ENCODE measurements at regions not wholly inside any gene's neighbourhood (a gene's known extent, or its start where the extent isn't known, plus 50 kb on each side); places are given as distances from the start of the nearest gene placed in this dataset.

GRCh38 chr13:80486402-80486801 lies 145.5 kb upstream of the SPRY2 start:
- ChIA-PET POLR2A (no interaction called here), CTCF (no interaction called here)
- no peak for DNase-seq (ENCODE audit: extremely low spot score)
- TF ChIP-seq ARNT (IDR thresholded peaks at IDR 0.05) = no peak

GRCh38 chr13:80483157-80483556 lies 142.2 kb upstream of the SPRY2 start:
- no peak for TF ChIP-seq FOXK2 (IDR thresholded peaks at IDR 0.05)
- ChIA-PET CTCF (no interaction called here), POLR2A (no interaction called here)
- no peak for DNase-seq (ENCODE audit: extremely low spot score)

- POLR2A ChIA-PET = no interaction called here
- no peak for DNase-seq (ENCODE audit: extremely low spot score)
- TF ChIP-seq SP1 (IDR thresholded peaks at IDR 0.05) (no peak), FOXA1 (IDR thresholded peaks at IDR 0.05) (no peak), SUZ12 (IDR thresholded peaks at IDR 0.05) (no peak), ELF4 (IDR thresholded peaks at IDR 0.05) (no peak)
- CTCF ChIA-PET = no interaction called here
These were observed 140.7 kb upstream of the SPRY2 start for GRCh38 chr13:80481588-80481987.

- DNase-seq (ENCODE audit: extremely low spot score) = no peak
- CTCF ChIA-PET = no interaction called here
- POLR2A ChIA-PET = no interaction called here
- TF ChIP-seq ELF4 (IDR thresholded peaks at IDR 0.05) (no peak), BHLHE40 (IDR thresholded peaks at IDR 0.05; ENCODE audit: borderline replicate concordance) (no peak), FOXM1 (IDR thresholded peaks at IDR 0.05; ENCODE audit: borderline replicate concordance) (no peak), NFRKB (IDR thresholded peaks at IDR 0.05) (no peak), FOXK2 (IDR thresholded peaks at IDR 0.05) (no peak), LEF1 (IDR thresholded peaks at IDR 0.05; ENCODE audit: borderline replicate concordance) (no peak), L3MBTL2 (conservative IDR thresholded peaks at IDR 0.05) (no peak), FOXA1 (IDR thresholded peaks at IDR 0.05) (no peak), TARDBP (IDR thresholded peaks at IDR 0.05) (no peak), SP1 (IDR thresholded peaks at IDR 0.05) (no peak), CTBP1 (IDR thresholded peaks at IDR 0.05; ENCODE audit: borderline replicate concordance) (no peak), ZNF384 (IDR thresholded peaks at IDR 0.05) (no peak), SUZ12 (IDR thresholded peaks at IDR 0.05) (no peak), PKNOX1 (IDR thresholded peaks at IDR 0.05) (no peak), HDGF (IDR thresholded peaks at IDR 0.05; ENCODE audit: borderline replicate concordance) (no peak)
These were observed 136.9 kb upstream of the SPRY2 start for GRCh38 chr13:80477661-80478443.

GRCh38 chr13:80476953-80477352 lies 136.0 kb upstream of the SPRY2 start:
- POLR2A ChIA-PET = no interaction called here
- no peak for DNase-seq (ENCODE audit: extremely low spot score)
- no peak for TF ChIP-seq SUZ12 (IDR thresholded peaks at IDR 0.05)
- TF ChIP-seq L3MBTL2 (conservative IDR thresholded peaks at IDR 0.05) = no peak
- no peak for TF ChIP-seq SP1 (IDR thresholded peaks at IDR 0.05)
- TF ChIP-seq TARDBP (IDR thresholded peaks at IDR 0.05) = no peak
- TF ChIP-seq FOXA1 (IDR thresholded peaks at IDR 0.05) = no peak
- TF ChIP-seq ARNT (IDR thresholded peaks at IDR 0.05) = no peak
- TF ChIP-seq LEF1 (IDR thresholded peaks at IDR 0.05; ENCODE audit: borderline replicate concordance) = no peak
- TF ChIP-seq NFRKB (IDR thresholded peaks at IDR 0.05) = no peak
- TF ChIP-seq PKNOX1 (IDR thresholded peaks at IDR 0.05) = no peak
- TF ChIP-seq FOXK2 (IDR thresholded peaks at IDR 0.05) = no peak
- TF ChIP-seq FOXM1 (IDR thresholded peaks at IDR 0.05; ENCODE audit: borderline replicate concordance) = no peak
- TF ChIP-seq ELF4 (IDR thresholded peaks at IDR 0.05) = no peak
- no peak for TF ChIP-seq BHLHE40 (IDR thresholded peaks at IDR 0.05; ENCODE audit: borderline replicate concordance)
- no peak for TF ChIP-seq ZNF384 (IDR thresholded peaks at IDR 0.05)
- TF ChIP-seq CTBP1 (IDR thresholded peaks at IDR 0.05; ENCODE audit: borderline replicate concordance) = no peak
- no peak for TF ChIP-seq HDGF (IDR thresholded peaks at IDR 0.05; ENCODE audit: borderline replicate concordance)
- CTCF ChIA-PET = interaction anchor here (0.6 kb wide), 1 partner anchor 9 kb away, joined by 3 read pairs; no protein-coding TSS in a partner anchor

GRCh38 chr13:80475718-80476117 lies 134.8 kb upstream of the SPRY2 start:
- DNase-seq (ENCODE audit: extremely low spot score) = no peak
- CTCF ChIA-PET = interaction anchor here (0.6 kb wide), 1 partner anchor 797 kb away, joined by 3 read pairs; no protein-coding TSS in a partner anchor

More at GRCh38 chr13:80475718-80476117, 134.8 kb upstream of the SPRY2 start:
- POLR2A ChIA-PET = no interaction called here
- no peak for TF ChIP-seq BHLHE40 (IDR thresholded peaks at IDR 0.05; ENCODE audit: borderline replicate concordance)
- TF ChIP-seq L3MBTL2 (conservative IDR thresholded peaks at IDR 0.05) = no peak
- TF ChIP-seq FOXK2 (IDR thresholded peaks at IDR 0.05) = no peak
- TF ChIP-seq TARDBP (IDR thresholded peaks at IDR 0.05) = no peak
- TF ChIP-seq CTBP1 (IDR thresholded peaks at IDR 0.05; ENCODE audit: borderline replicate concordance) = no peak
- no peak for TF ChIP-seq ZNF384 (IDR thresholded peaks at IDR 0.05)
- TF ChIP-seq SUZ12 (IDR thresholded peaks at IDR 0.05) = no peak
- TF ChIP-seq PKNOX1 (IDR thresholded peaks at IDR 0.05) = no peak
- no peak for TF ChIP-seq ARNT (IDR thresholded peaks at IDR 0.05)
- no peak for TF ChIP-seq SP1 (IDR thresholded peaks at IDR 0.05)
- TF ChIP-seq NFRKB (IDR thresholded peaks at IDR 0.05) = no peak
- TF ChIP-seq LEF1 (IDR thresholded peaks at IDR 0.05; ENCODE audit: borderline replicate concordance) = no peak
- no peak for TF ChIP-seq FOXA1 (IDR thresholded peaks at IDR 0.05)
- TF ChIP-seq ELF4 (IDR thresholded peaks at IDR 0.05) = no peak
- TF ChIP-seq FOXM1 (IDR thresholded peaks at IDR 0.05; ENCODE audit: borderline replicate concordance) = no peak
- no peak for TF ChIP-seq HDGF (IDR thresholded peaks at IDR 0.05; ENCODE audit: borderline replicate concordance)
